ENCODE measurements at regions not wholly inside any gene's neighbourhood (a gene's known extent, or its start where the extent isn't known, plus 50 kb on each side); places are given as distances from the start of the nearest gene placed in this dataset.
A peak's percentile ranks its signal among the peaks of the same experiment; 100 is the strongest.

DNA sequence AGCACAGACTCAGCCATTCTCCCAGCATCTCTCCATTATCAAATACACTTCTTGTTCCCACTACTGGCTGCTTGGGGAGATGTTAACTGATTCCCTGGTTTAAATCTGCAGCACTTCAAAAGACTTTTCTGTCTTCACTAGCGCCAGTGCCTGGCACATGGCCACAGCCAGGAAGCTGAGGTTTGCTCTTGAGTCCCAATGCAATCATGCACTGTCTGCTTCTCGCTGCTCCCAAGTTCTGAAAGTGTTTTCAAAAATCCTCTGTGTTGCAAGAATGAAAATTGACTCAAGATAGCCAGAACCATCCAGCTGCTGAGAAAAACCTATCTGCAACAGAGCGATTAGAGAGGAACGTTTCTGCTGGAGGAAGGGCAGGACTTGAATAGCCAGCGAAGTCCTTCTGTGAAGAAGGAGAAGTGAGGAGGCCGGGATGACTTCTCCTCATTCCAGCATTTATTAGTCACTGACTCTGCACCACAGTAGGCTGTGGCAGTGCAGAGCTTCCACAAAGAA lies 358.4 kb upstream of the NR2F2 start:
- peak; percentile 6 for DNase-seq (ENCODE audit: low spot score)

DNA sequence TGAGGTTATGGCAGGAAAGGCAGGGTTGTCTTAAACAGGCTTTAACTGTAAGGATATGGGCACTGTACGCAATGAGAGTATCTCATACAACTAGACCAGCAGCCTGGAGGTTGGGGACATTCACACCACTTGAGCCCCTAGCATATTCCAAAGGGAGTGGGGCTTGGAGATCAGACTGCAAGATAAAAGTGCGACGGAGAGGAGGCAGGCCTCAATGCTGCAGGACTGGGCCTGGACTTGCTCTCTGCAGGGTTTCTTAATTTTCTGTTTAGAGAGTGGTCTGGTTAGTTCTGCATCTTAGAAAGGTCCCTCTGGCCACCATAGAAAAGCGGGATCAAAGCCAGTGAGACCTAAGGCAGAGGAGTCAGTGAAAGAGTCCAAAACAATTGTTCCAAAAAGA lies 357.7 kb upstream of the NR2F2 start:
- no peak for DNase-seq (ENCODE audit: low spot score)

DNA sequence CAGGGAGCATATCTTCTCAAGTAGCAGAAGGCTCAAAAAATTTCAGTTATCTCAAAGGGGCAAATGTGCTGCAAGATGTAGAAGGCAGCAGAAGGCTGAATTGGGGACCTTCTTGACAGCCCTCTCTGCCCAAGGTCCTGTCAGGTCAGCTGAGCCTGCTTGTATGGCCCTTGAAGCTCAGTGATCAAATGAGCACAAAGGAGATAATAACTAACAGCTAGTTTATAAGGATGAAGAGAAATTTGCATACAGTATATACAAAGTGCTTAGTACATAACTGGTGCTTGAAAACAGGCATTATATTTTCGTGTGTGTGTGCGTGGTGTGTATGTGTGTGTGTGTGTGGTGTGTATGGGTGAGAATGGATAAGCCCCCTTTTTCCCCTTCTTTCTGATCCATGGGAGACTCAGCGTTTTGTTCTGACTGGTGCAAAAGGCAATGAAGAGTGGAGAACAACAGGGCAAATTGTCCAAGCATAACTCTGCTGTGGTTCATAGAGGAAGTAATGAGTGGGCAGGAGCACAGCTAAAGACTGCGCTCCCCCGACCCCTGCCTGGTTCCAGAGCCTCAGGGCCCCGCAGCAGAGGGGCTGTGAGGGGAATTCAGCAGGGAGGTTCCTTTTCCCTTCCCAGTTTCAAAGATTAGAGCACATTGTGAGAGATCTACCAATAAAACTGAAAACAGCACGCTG lies 356.8 kb upstream of the NR2F2 start:
- DNase-seq (ENCODE audit: low spot score): no peak

DNA sequence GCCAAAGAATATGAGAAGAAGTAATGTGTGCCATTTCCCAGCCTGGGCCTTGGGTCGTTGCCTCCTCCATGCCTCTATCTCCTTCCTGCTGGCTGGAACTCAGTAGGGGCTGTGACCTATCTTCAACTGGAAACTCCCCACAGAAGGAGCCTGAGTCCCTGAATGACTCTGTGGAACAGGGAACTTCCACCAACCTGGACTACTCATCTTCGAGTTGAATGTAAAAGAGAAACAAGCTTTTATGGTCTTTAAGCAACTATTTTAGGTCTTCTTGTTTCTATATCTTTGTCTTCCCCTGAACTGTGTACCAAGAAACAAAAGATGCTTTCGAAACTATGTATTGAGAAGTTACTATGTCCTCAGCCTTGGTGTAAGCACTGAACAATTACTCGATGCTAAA lies 355.3 kb upstream of the NR2F2 start:
- no peak for DNase-seq (ENCODE audit: low spot score)

DNA sequence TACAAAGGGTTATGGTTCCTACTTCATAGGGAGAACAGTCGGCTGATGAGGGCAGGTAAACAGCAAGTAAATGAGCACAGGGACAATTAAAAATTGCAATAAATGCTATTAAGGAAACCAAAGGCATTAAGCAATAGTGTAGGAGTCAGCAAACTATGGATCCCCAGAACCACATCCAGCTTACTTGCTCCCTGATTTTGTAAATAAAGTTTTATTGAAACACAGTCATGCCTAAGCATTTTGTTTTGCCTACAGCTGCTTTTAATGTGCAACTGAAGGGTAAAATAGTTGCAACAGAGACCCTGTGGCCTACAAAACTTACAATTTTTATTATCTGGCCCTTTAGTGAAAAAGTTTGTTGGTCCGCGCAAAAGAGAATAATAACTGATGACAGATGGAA lies 351.2 kb upstream of the NR2F2 start:
- no peak for DNase-seq (ENCODE audit: low spot score)

DNA sequence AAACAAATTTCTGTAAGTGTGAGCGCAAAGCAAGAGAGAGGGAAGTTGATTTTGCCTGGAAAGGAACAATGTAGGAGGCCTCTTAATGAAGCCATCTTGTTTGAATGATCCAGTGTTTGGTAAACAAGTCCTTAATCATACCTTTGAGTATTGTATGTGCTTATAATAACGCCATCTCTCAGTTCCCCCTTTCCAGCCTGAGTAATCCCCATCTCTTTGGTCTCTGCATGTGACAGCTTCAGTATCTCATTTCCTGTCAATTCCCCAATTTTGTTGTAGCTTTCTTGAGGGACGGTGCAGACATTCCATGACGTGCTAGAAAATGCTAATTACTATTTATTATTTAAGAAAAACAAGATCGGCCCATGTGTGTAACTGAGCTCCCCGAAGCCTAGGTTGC lies 349.3 kb upstream of the NR2F2 start:
- DNase-seq (ENCODE audit: low spot score): no peak

DNA sequence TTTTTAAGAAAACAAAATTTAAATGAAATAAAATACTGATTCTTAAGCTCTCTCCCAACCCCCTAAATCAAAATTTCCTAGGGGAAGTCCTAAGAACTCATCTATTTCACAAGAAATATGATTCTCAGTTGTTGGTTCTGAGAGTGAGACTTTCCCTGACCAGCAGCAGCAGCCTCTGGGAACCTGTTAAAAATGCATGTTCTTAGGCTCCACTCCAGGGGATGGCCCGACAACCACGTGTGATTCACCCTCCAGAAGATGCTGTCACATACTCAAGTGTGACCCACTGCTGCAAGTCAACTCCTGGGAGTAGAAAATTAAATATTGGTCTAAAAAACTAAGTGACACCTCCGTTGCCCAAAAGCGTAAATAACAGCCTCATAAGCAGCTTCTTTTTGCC lies 343.2 kb upstream of the NR2F2 start:
- DNase-seq (ENCODE audit: low spot score): no peak

DNA sequence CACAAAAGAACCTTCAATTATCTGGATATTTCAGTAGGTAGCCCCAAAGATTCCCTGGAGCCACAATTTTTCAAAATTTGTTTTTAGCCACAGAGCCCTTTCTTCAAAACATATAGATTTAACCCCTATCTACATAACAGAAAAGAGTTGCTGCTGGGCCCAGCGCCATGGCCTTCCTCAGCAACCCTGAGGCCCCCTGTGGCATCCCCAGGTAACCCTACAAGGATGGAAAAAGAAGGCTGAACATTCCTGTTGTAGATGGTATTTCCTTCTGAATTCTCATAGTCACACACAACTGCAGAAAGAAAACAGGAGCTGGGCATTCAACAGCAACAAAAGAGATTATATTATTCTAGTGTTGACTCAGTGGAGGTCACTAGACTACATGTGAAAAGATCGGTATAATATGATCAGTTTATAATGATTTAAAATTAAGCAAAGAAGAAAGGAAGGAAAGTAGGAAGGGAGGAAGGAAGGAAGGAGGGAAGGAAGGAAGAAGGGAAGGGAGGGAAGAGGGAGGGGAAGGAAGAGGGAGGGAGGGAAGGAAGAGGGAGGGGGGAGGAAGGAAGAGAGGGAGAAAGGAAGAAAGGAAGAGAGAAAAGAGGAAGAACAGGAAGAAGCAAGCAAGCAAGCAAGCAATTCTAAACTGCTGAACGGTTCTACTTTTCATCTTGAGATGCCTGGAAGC lies 342.5 kb upstream of the NR2F2 start:
- no peak for DNase-seq (ENCODE audit: low spot score)

DNA sequence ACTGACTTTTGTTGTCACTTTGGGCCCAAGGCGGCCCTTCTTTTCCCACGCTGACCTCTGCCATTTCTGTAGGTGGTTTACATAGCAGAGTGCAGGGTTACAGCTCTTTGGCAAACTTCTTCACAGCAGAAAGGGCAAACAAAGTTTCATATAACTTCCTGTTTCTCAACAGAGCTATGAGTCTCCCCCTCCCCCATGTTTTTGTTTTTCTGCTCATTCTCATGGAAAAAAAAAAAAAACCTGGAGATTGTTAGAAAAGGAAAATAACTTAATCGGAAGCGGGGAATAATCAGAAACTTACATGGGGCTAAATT lies 342.0 kb upstream of the NR2F2 start:
- DNase-seq (ENCODE audit: low spot score): no peak

DNA sequence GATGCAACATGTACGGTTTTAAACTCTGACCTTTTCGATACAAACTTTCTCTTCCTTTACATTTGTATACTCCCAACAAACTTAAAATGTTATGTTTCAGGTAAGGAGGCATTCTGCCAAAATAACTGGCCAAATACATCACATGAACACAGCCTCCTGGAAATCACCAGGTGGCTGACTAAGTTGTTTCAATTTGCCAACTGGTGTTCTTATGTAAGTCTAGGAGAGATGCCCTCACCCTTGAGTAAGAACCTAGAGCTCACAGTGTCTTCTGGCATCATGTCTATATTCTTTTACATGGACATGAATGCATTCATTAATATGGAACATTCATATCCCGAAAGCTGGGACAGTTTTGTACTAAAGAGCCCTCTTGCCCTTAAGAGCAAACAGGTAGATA lies 341.1 kb upstream of the NR2F2 start:
- no peak for DNase-seq (ENCODE audit: low spot score)

DNA sequence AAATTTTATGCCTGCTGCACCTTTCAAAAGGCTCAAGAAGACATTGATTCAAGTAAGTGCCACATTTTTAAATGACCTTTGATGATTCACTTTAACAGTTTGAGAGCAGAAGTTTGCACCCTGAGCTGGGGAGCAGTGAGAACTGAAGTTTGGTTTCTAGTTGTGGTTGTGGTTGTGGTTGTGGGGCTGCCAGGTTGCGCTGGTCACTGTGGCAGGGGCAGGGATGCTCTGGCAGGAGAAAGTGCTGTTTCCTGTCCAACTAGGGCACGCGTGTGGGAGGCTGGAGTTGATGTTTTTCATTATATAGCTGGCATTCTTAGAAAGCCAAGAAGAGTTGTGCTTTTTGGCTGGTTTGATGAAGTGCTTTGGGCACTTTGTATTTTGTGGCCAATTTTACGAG lies 339.7 kb upstream of the NR2F2 start:
- DNase-seq (ENCODE audit: low spot score): no peak

DNA sequence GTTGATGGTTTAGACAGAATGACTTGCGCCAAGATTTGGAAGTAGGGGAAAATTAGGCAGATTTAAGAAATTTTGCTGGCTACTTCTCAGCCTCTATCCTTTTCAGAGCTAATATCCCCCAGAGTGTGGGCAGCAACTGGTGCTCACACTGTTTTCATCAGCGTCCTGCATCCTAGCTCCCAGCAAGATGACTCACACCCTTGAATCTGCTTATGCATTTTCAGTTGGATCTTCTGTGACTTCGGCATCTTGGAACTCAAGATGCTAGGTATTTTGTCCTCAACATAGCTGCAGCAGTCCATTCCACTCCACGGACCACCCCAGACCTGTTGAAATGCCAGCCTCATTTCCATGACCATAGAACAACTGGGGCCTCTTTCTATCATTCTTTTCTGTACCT lies 336.1 kb upstream of the NR2F2 start:
- no peak for DNase-seq (ENCODE audit: low spot score)

DNA sequence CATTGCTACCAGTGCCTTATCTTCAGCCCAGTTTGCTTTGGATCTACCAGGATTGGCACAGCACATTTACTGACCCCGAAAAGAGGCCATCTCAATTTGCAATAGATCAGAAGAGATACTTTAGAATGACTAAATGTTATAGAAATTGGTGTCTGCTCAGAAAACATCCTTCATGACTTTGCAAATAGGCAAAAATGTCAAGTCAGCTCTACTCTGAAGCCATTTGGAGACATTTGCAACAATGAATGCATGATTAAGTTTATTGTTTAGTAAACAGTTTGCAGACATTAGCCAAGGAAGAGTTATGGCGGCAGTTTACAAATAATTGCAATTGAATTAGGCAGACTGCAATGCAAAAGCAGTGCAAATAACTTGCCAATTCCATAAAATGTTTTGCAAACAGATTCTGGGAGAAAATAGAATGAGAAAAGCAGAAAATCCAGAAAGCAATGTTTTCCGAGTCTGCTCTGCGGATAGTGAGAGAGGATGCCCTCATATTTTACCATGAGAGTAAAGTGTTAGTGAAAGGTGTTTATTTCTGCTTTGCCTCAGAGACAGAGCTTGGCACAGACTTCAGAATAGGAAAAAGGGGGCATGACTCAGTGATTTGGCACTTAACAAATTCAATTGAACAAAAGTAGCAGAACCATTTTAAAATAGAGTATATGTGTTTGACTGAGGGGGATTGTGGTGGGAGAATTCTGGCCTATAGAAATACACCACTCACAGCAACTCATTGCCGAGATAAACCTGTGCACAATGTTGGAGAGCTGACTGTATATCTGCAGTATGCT lies 334.9 kb upstream of the NR2F2 start:
- no peak for DNase-seq (ENCODE audit: low spot score)

DNA sequence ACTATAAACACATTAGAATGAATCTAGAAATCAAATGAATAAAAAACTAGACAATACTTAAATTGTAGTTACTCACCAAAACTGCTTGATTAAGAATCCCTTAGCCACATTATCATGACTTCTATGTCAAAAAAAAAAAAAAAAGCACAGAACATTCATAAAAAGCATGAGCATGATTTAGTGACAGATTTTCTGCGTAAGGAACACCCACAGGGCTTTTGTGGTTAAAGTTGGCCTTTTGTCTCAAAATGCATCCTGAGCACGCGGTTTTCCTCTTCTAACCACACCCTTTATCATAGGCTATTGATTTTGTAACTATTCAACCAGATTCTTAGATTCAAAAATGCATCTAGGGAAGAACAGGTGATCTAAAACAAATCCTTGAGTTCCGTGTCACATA lies 334.0 kb upstream of the NR2F2 start:
- DNase-seq (ENCODE audit: low spot score): no peak

DNA sequence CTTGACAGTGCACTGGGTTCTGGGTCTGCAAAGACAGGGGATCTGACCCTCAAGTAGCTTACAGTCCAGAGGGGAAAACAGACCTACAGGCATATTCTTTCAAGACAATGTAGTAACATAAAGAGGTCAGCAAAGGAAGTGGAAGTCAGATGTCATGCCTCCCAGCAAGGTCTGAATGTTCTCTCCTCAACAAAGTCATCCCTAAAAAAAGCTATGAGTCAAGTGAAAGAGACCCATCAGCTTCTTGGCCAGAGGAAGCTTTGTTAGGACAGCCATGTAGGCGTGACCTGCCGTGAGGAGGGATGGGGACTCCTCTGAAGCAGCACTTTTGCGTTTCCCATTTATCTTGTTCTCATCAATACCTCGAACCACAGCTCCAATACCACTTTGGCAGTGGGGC lies 331.6 kb upstream of the NR2F2 start:
- no peak for DNase-seq (ENCODE audit: low spot score)

DNA sequence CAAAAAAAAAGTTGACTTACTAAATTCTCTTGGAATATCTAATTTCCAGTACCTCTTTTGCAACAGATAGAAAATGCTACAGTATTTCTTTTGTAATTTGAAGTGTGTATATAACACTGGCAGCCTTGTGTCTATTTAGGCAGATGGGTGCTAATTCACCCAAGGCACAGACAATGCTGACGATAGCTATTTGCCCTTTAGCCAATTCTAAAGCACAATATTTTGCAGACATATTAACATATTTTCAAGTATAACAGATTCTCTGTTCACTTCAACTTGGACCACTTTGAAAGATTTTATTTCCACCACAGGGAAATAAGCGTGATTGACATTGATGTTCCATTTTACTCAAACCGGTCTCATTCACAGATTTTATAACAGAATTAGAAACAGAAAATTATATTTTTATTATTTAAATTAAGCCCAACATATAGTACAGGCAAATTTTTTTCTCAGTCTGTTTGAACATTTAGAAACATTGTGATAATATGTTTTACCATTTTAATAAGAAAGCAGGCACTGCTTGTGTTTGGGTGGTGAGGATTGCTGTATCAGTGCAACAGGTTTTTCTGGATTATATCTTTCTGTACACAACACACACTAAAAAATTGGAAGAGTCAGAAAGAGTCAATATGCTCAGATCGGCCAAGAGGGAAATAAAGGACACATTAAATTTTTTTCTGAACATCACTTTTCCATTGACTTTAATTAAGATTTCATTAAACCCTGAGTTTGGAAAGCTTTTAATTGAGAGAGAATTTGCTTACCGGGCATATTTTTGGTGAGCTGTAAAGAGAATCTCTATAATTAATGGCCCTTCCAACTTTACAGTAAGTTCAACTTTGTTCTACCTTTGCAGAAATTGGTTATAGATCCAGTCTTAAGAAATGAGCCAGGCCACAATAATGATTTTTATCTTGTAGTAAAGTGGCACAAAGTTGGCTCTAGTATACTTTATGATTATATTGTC lies 327.3 kb upstream of the NR2F2 start:
- no peak for DNase-seq (ENCODE audit: low spot score)

DNA sequence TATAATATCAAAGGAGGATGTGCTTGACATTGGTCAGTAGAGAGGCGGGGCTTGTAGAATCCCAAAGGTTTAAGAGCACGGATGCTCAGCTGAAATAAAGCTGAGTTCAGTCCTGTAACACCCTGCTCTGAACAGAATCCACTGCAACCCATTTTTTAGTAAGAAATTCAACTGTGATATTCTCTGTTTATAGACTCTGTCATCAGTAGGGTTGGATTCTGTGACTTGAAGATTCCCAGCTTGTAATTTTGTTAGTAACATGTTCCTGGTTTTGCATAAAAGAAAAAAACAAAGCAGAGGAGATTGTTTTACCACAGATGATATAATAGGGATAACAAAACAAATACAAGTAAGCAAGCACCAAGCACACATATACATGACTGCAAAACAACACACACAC lies 324.6 kb upstream of the NR2F2 start:
- no peak for DNase-seq (ENCODE audit: low spot score)

DNA sequence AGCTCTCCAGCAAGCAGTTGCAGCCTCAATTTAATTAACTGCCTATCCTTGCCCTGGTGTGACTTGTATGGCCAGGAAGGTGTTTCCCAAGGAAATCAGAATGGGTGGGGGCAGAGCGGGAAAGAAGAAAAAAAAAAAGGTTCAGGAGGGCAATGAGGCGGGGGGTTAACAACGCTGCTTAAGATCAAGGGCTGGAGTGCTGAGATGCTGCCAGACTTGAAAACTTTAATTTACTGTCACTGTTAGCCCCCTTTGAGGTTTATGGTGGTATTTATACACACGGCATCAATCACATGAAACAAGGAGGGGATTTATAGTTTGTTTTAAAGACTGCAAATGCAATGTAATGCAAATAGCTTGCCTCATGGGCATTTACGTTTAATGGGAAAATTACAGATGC lies 319.4 kb upstream of the NR2F2 start:
- DNase-seq (ENCODE audit: low spot score): no peak

DNA sequence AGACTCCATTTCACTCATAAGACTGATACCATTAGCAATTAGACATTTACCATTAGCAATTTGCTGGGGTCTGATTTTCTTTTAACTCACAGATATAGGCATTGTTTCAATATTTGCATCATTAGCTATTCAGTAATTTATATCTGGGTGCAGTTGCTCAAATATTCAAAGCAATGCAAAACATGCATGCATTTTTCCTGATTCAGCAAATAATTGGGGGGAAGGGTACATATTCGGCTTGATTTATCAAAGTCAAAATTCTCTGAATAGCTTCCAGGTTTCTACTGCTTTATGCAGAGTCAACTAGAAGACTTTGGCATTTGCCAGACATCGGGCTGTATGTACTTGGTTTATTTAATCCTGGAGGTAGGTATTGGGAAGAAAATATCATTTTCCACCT lies 315.6 kb upstream of the NR2F2 start:
- no peak for DNase-seq (ENCODE audit: low spot score)

DNA sequence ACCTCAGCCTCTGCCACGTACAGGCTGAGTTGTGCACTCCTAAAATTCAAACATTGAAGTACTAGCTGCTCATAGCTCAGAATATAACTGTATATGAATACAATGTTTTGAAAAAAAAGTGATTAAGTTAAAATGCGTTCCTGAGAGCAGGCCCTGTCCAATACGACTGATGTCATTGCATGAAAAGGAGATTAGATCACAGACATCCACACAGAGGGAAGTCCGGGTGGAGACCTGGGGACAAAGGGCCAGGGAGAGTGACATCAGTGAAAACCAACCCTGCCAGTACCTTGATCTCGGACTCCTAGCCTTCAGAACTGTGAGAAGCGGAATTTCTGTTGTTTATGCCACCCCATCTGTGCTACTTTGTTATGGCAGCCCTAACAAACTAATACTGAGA lies 311.4 kb upstream of the NR2F2 start:
- DNase-seq (ENCODE audit: low spot score): no peak

DNA sequence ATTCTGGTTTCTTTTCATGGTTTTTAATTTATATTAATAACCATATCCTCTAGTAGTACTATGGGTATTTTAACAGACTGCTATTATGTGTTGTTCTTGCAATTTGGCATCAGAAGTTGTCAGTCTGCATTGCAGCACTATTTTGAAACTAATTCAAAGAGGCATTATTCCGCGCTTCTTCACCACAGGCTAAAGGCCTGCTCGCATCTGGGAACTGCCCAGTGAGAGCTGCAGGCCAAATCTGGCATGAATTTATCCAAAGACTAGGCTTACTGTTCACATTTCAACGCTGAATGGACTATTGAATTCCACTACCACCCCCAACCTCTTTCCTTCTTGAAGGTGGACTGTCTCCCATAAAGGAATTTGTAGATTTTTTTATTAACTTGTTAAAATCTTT lies 310.4 kb upstream of the NR2F2 start:
- peak; percentile 95 for DNase-seq (ENCODE audit: low spot score)

DNA sequence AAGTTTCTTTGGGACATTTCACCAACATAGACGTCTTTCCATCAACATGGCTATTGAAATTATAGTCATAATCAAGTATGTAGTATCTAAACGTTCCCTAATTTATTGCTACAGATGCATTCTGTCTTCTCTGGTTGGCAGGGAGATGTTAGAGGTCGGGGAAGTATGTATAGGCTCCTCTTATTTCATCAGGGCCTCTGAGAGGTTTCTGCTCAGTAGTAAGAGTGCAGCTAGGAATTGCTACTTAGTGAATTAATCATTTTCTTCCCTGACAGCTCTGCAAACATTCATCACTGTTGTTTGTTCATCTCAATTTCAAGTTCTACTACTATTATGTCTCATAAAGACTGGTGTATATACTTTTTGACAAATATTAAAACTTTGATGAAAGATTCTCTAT lies 309.7 kb upstream of the NR2F2 start:
- no peak for DNase-seq (ENCODE audit: low spot score)

Measured in pons (tissue), 1 donor.